ENCODE measurements at regions not wholly inside any gene's neighbourhood (a gene's known extent, or its start where the extent isn't known, plus 50 kb on each side); places are given as distances from the start of the nearest gene placed in this dataset.
"Not testable (repeated sequence)": the region's sequence is repeated elsewhere in the genome, so short reads cannot be mapped to it uniquely, and the experiment has no call there.

DNA sequence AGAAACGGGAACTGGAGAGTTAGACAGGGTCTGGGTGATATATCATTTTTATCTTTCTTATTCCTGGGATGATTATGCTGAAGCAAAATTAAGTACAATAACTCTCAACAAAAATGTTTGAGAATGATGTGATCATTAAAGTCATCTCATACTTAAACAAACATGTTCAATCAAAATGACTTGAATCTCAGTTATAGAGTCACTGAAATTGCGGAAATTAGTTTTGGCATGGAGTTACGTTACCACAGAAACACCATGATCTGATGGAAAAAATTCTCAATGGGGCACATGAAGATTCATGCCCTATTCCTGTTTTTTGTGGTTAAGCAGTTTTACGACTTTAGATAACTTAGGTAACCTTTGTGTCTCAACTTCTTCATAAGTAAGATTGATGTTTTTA is 757.7 kb downstream of the EPHA4 start:
- TF ChIP-seq POLR2A (IDR thresholded peaks at IDR 0.05) (no peak), EP300 (IDR thresholded peaks at IDR 0.05) (no peak)
- TF ChIP-seq, protein P1, sequence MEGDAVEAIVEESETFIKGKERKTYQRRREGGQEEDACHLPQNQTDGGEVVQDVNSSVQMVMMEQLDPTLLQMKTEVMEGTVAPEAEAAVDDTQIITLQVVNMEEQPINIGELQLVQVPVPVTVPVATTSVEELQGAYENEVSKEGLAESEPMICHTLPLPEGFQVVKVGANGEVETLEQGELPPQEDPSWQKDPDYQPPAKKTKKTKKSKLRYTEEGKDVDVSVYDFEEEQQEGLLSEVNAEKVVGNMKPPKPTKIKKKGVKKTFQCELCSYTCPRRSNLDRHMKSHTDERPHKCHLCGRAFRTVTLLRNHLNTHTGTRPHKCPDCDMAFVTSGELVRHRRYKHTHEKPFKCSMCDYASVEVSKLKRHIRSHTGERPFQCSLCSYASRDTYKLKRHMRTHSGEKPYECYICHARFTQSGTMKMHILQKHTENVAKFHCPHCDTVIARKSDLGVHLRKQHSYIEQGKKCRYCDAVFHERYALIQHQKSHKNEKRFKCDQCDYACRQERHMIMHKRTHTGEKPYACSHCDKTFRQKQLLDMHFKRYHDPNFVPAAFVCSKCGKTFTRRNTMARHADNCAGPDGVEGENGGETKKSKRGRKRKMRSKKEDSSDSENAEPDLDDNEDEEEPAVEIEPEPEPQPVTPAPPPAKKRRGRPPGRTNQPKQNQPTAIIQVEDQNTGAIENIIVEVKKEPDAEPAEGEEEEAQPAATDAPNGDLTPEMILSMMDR (IDR thresholded peaks at IDR 0.05) = no peak
- Histone ChIP-seq H3K4me3 (no peak overlapping the region), H3K36me3 (no peaks in the 10 kb centered on the region), H3K9me3 (no peaks in the 10 kb centered on the region), H3K4me1 (no peaks in the 10 kb centered on the region), H3K27me3 (no peaks in the 10 kb centered on the region), H3K27ac (no peak overlapping the region)
- DNase-seq (ENCODE audit: low spot score in 2 of 2) = no peak
- WGBS, 2 donors = 65 to 70% methylated on average over 4 of the region's 4 CpGs

DNA sequence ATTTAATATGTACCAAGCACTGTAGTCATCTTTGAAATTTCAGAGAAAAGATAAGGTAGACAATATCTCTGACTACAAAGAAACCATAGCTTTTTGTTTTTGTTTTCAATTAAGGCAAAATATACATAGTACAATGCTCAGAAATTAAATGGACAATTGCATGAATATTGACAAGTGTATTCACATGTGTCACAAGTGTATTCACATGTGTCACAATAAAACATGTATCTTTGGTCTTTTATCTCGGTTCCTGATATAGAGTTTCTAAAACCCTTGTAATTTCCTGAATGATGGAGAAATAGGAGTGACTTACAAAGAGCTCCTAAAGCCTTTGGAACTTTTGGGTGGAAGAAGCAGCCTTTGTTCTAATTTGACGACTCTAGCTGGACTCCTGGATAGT is 756.4 kb downstream of the EPHA4 start:
- DNase-seq (ENCODE audit: low spot score in 2 of 2) = no peak
- no peak overlapping the region for H3K4me3 ChIP-seq
- H3K4me1 ChIP-seq = no peaks in the 10 kb centered on the region
- no peak overlapping the region for H3K27ac ChIP-seq
- 89 to 90% methylated on average over 2 of the region's 2 CpGs for WGBS, 2 donors
- H3K36me3 ChIP-seq = no peaks in the 10 kb centered on the region
- TF ChIP-seq, protein P1 (IDR thresholded peaks at IDR 0.05) = no peak
- TF ChIP-seq POLR2A (IDR thresholded peaks at IDR 0.05) = no peak
- no peak for TF ChIP-seq EP300 (IDR thresholded peaks at IDR 0.05)
- H3K9me3 ChIP-seq = no peaks in the 10 kb centered on the region
- no peaks in the 10 kb centered on the region for H3K27me3 ChIP-seq

DNA sequence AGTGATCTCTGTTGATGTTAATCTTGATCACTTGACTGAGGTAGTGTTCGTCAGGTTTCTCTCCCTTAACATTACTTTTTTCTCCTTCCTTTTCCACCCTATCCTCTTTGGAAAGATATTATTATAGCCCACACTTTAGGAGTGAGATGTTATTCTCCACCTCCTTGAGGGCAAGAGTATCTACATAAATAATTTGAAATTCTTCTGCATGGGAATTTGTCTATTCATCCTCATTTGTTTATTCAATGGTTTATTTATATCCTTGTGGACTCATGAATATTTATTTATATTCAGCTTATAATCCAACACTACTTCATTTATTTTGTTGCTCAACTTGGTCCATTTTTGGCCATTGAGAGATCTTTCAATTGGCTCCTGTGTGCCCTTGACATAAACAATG is 750.4 kb downstream of the EPHA4 start:
- Histone ChIP-seq H3K27ac (no peak overlapping the region), H3K27me3 (no peaks in the 10 kb centered on the region), H3K9me3 (peaks cover 0 to 3% (median 0%) of the 10 kb centered on the region in 4 donors), H3K4me3 (no peak overlapping the region), H3K4me1 (no peaks in the 10 kb centered on the region), H3K36me3 (no peaks in the 10 kb centered on the region)
- TF ChIP-seq EP300 (IDR thresholded peaks at IDR 0.05) (no peak), POLR2A (IDR thresholded peaks at IDR 0.05) (no peak)
- TF ChIP-seq, protein P1 (IDR thresholded peaks at IDR 0.05) = no peak
- WGBS, 2 donors = 95 to 98% methylated on average over 1 of the region's 1 CpG
- DNase-seq (ENCODE audit: low spot score in 2 of 2) = no peak

DNA sequence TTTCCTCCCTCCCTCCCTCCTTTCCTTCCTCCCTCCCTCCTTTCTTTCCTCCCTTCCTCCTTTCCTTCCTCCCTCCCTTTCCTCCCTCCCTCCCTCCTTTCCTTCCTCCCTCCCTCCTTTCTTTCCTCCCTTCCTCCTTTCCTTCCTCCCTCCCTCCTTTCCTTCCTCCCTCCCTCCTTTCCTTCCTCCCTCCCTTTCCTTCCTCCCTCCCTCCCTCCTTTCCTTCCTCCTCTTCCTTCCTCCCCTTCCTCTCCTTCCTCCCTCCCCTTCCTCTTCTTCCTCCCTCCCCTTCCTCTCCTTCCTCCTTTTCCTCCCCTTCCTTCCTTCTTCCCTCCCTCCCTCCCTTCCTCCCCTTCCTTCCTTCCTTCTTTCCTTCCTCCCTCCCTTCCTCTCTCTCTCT is 748.5 kb downstream of the EPHA4 start:
- H3K36me3 ChIP-seq; DNase-seq (ENCODE audit: low spot score in 2 of 2); H3K27ac ChIP-seq; H3K27me3 ChIP-seq; H3K4me3 ChIP-seq; H3K9me3 ChIP-seq; H3K4me1 ChIP-seq: not testable (repeated sequence)

DNA sequence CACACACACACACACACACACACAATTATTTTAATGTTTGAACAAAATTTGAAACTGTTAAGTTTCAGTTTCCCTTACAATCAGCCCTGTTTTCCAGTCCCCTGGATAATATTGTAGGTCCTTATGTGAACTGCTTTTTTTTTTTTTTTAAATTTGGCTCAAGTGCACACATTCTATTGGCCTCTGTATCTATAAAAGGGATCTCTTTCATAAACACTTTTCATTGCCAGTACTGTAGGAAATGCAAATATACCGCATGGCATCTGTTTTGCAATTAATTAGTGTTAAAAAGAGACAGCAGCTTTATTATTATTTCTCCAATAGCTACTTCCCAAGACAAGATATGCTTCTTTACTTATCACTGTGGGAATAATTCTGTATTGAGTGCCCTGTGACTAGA is 738.7 kb downstream of the EPHA4 start:
- H3K4me3 ChIP-seq = no peak overlapping the region
- H3K27me3 ChIP-seq = no peaks in the 10 kb centered on the region
- no peak overlapping the region for H3K27ac ChIP-seq
- H3K9me3 ChIP-seq = no peaks in the 10 kb centered on the region
- DNase-seq (ENCODE audit: low spot score in 2 of 2) = no peak
- TF ChIP-seq, protein P1 (IDR thresholded peaks at IDR 0.05) = no peak
- no peak for TF ChIP-seq POLR2A (IDR thresholded peaks at IDR 0.05)
- no peak for TF ChIP-seq EP300 (IDR thresholded peaks at IDR 0.05)
- H3K36me3 ChIP-seq = no peaks in the 10 kb centered on the region
- H3K4me1 ChIP-seq = no peaks in the 10 kb centered on the region
- WGBS, 2 donors = 29 to 30% methylated on average over 1 of the region's 1 CpG

DNA sequence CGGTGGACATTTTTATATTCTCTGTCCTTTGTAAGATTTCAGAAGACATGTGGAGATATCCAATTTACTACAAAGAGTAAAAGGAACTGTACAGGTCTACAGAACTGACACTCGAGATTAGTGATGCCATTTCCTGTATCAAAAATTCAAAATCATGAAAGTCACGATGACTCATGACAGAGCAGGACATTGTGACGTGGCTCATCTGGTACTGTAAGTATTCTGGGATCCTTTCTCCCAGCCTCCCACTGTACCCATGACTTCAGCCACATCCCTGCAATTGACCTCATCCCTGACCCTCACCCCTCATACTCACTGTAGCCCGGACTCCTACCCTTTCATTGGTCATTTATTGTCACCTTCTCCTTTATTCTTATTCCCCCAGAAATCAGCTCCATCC is 736.5 kb downstream of the EPHA4 start:
- Histone ChIP-seq H3K27ac (no peak overlapping the region), H3K27me3 (no peaks in the 10 kb centered on the region), H3K4me1 (no peaks in the 10 kb centered on the region), H3K36me3 (no peaks in the 10 kb centered on the region), H3K9me3 (no peaks in the 10 kb centered on the region), H3K4me3 (no peak overlapping the region)
- TF ChIP-seq, protein P1 (IDR thresholded peaks at IDR 0.05) = no peak
- TF ChIP-seq POLR2A (IDR thresholded peaks at IDR 0.05) (no peak), EP300 (IDR thresholded peaks at IDR 0.05) (no peak)
- 72 to 76% methylated on average over 5 of the region's 5 CpGs for WGBS, 2 donors
- no peak for DNase-seq (ENCODE audit: low spot score in 2 of 2)
